ENCODE measurements at regions not wholly inside any gene's neighbourhood (a gene's known extent, or its start where the extent isn't known, plus 50 kb on each side); places are given as distances from the start of the nearest gene placed in this dataset.

GRCh38 chr1:4483021-4483625 lies 171.3 kb upstream of the AJAP1 start (continued):
- TF ChIP-seq, protein P1, sequence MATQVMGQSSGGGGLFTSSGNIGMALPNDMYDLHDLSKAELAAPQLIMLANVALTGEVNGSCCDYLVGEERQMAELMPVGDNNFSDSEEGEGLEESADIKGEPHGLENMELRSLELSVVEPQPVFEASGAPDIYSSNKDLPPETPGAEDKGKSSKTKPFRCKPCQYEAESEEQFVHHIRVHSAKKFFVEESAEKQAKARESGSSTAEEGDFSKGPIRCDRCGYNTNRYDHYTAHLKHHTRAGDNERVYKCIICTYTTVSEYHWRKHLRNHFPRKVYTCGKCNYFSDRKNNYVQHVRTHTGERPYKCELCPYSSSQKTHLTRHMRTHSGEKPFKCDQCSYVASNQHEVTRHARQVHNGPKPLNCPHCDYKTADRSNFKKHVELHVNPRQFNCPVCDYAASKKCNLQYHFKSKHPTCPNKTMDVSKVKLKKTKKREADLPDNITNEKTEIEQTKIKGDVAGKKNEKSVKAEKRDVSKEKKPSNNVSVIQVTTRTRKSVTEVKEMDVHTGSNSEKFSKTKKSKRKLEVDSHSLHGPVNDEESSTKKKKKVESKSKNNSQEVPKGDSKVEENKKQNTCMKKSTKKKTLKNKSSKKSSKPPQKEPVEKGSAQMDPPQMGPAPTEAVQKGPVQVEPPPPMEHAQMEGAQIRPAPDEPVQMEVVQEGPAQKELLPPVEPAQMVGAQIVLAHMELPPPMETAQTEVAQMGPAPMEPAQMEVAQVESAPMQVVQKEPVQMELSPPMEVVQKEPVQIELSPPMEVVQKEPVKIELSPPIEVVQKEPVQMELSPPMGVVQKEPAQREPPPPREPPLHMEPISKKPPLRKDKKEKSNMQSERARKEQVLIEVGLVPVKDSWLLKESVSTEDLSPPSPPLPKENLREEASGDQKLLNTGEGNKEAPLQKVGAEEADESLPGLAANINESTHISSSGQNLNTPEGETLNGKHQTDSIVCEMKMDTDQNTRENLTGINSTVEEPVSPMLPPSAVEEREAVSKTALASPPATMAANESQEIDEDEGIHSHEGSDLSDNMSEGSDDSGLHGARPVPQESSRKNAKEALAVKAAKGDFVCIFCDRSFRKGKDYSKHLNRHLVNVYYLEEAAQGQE (IDR thresholded peaks at IDR 0.05), result no peak
- no peak for TF ChIP-seq HNF4A (conservative IDR thresholded peaks at IDR 0.05)

DNA sequence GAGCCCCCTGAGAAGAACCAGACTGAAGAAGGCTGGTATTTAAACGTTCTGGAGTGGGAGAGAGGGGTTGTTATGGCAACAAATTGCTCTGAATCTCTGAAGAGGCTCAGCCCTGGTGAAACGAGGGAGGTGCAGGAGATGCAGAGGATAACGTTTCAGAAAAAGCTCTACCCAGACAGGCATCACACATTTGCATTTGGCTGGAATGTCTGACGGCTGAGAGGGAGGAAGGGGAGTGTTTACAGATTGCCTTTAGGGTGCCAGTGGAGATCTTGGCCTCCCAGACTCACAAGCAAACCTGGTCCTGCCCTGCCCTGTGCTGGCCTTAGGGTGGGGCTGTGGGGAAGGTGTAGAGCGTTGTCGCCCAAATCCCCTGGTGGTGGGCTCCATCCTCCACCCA lies 169.0 kb upstream of the AJAP1 start:
- no peak for DNase-seq (ENCODE audit: low spot score)

DNA sequence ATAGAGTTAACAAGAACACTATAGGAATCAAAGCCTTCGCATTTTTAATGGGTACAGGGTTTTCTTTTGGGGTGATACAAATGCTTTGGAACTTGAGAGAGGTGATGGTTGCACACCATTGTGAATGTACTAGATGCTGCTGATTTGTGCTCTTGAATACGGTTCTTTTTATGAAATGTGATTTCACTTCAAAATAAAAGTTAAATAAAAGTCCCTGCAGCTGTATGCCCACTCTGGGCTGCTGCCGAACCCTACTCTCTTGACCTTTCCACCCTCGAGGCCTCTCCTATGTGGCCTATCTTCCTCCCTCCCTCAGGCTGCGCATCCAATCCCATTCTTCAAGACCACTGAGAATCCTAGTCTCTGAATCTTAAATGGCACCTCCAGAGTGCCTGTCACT lies 168.5 kb upstream of the AJAP1 start:
- no peak overlapping the region for H3K27ac ChIP-seq (ENCODE audit: low read depth in 1 of 2, low read length in 2 of 2)
- no peak overlapping the region for H3K9ac ChIP-seq (ENCODE audit: low read depth in 1 of 2, low read length in 2 of 2)
- H3K4me3 ChIP-seq (ENCODE audit: low read depth in 1 of 3, low read length in 3 of 3), result no peak overlapping the region
- no peak for DNase-seq (ENCODE audit: low spot score)
- H3K36me3 ChIP-seq (ENCODE audit: control insufficient read depth in 4 of 4, insufficient read depth in 3 of 4, low read depth in 1 of 4, low read length in 3 of 4), result no peaks in the 10 kb centered on the region
- peaks cover 0 to 5% (median 0%) of the 10 kb centered on the region in 4 donors for H3K27me3 ChIP-seq (ENCODE audit: control insufficient read depth in 4 of 4, insufficient read depth in 4 of 4, low read length in 3 of 4)
- no peaks in the 10 kb centered on the region for H3K4me1 ChIP-seq (ENCODE audit: control insufficient read depth in 4 of 4, insufficient read depth in 4 of 4, low read length in 3 of 4)
- no peak for TF ChIP-seq GABPA (IDR thresholded peaks at IDR 0.05 in 1 of 2, conservative IDR thresholded peaks at IDR 0.05 in 1 of 2)
- 70% methylated on average over 5 of the region's 5 CpGs for WGBS
- H3K9me3 ChIP-seq (ENCODE audit: control insufficient read depth in 4 of 4, low read length in 3 of 4), result no peaks in the 10 kb centered on the region

More for the DNA sequence above, 169.0 kb upstream of the AJAP1 start:
- WGBS, result 23% methylated on average over 6 of the region's 6 CpGs
- Histone ChIP-seq H3K4me1 (ENCODE audit: control insufficient read depth in 4 of 4, insufficient read depth in 4 of 4, low read length in 3 of 4) (no peaks in the 10 kb centered on the region), H3K9me3 (ENCODE audit: control insufficient read depth in 4 of 4, low read length in 3 of 4) (no peaks in the 10 kb centered on the region), H3K27me3 (ENCODE audit: control insufficient read depth in 4 of 4, insufficient read depth in 4 of 4, low read length in 3 of 4) (peaks cover 0 to 5% (median 0%) of the 10 kb centered on the region in 4 donors), H3K36me3 (ENCODE audit: control insufficient read depth in 4 of 4, insufficient read depth in 3 of 4, low read depth in 1 of 4, low read length in 3 of 4) (no peaks in the 10 kb centered on the region), H3K27ac (ENCODE audit: low read depth in 1 of 2, low read length in 2 of 2) (no peak overlapping the region), H3K4me3 (ENCODE audit: low read depth in 1 of 3, low read length in 3 of 3) (no peak overlapping the region), H3K9ac (ENCODE audit: low read depth in 1 of 2, low read length in 2 of 2) (no peak overlapping the region)
- TF ChIP-seq, protein P2, sequence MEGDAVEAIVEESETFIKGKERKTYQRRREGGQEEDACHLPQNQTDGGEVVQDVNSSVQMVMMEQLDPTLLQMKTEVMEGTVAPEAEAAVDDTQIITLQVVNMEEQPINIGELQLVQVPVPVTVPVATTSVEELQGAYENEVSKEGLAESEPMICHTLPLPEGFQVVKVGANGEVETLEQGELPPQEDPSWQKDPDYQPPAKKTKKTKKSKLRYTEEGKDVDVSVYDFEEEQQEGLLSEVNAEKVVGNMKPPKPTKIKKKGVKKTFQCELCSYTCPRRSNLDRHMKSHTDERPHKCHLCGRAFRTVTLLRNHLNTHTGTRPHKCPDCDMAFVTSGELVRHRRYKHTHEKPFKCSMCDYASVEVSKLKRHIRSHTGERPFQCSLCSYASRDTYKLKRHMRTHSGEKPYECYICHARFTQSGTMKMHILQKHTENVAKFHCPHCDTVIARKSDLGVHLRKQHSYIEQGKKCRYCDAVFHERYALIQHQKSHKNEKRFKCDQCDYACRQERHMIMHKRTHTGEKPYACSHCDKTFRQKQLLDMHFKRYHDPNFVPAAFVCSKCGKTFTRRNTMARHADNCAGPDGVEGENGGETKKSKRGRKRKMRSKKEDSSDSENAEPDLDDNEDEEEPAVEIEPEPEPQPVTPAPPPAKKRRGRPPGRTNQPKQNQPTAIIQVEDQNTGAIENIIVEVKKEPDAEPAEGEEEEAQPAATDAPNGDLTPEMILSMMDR (IDR thresholded peaks at IDR 0.05; ENCODE audit: low read depth, low read length, missing input control), result no peak
- TF ChIP-seq RXRA (IDR thresholded peaks at IDR 0.05) (no peak), YY1 (IDR thresholded peaks at IDR 0.05) (no peak)

DNA sequence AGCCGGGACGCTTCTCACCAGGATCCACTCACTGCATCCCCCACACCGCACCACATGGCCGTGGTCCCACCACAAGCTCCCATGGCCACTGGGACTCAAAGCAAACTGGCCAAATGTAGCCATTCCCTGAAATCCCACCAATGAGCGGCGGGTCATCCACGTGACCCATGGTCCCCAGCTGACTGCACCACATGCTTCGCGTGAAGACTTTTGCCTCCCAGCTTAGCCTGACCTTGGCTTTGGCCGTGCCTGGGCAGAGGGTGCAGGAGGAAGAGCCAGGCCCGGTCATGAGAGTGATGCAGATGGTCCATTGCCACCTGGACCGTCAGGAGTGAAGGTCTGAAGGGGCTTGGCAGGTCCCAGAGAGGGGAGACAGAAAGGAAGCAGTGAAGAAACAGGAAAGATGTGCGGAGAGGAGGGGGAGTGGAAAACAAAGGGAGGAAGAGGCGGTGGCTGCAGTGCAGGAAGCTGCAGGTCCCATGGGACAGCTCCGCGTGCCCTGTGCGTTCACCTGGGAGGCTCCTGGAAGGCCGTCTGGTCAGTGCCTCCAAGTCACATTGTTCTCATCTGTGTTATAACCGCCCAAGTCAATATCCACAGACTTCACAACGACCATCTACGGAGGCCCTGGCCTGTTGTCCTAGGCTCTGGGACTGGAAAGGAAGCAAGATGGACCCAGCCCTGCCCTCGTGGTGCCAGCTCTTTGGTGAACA lies 167.8 kb upstream of the AJAP1 start:
- Histone ChIP-seq H3K4me3 (ENCODE audit: low read depth in 1 of 3, low read length in 3 of 3) (no peak overlapping the region), H3K27ac (ENCODE audit: low read depth in 1 of 2, low read length in 2 of 2) (no peak overlapping the region), H3K9ac (ENCODE audit: low read depth in 1 of 2, low read length in 2 of 2) (no peak overlapping the region), H3K36me3 (ENCODE audit: control insufficient read depth in 4 of 4, insufficient read depth in 3 of 4, low read depth in 1 of 4, low read length in 3 of 4) (no peaks in the 10 kb centered on the region), H3K9me3 (ENCODE audit: control insufficient read depth in 4 of 4, low read length in 3 of 4) (no peaks in the 10 kb centered on the region), H3K27me3 (ENCODE audit: control insufficient read depth in 4 of 4, insufficient read depth in 4 of 4, low read length in 3 of 4) (peaks cover 0 to 5% (median 0%) of the 10 kb centered on the region in 4 donors), H3K4me1 (ENCODE audit: control insufficient read depth in 4 of 4, insufficient read depth in 4 of 4, low read length in 3 of 4) (no peaks in the 10 kb centered on the region)
- 86% methylated on average over 22 of the region's 22 CpGs for WGBS
- DNase-seq (ENCODE audit: low spot score), result no peak
- no peak for TF ChIP-seq YY1 (IDR thresholded peaks at IDR 0.05)
- no peak for TF ChIP-seq ATF3 (IDR thresholded peaks at IDR 0.05)
- TF ChIP-seq, protein P2 (IDR thresholded peaks at IDR 0.05; ENCODE audit: low read depth, low read length, missing input control), result no peak
- TF ChIP-seq SP1 (IDR thresholded peaks at IDR 0.05), result no peak
- TF ChIP-seq RXRA (IDR thresholded peaks at IDR 0.05), result no peak
- TF ChIP-seq GABPA (IDR thresholded peaks at IDR 0.05 in 1 of 2, conservative IDR thresholded peaks at IDR 0.05 in 1 of 2), result no peak
- TF ChIP-seq, protein P1 (IDR thresholded peaks at IDR 0.05), result no peak
- TF ChIP-seq HNF4A (conservative IDR thresholded peaks at IDR 0.05), result no peak
